ENCODE measurements at regions not wholly inside any gene's neighbourhood (a gene's known extent, or its start where the extent isn't known, plus 50 kb on each side); places are given as distances from the start of the nearest gene placed in this dataset.

DNA sequence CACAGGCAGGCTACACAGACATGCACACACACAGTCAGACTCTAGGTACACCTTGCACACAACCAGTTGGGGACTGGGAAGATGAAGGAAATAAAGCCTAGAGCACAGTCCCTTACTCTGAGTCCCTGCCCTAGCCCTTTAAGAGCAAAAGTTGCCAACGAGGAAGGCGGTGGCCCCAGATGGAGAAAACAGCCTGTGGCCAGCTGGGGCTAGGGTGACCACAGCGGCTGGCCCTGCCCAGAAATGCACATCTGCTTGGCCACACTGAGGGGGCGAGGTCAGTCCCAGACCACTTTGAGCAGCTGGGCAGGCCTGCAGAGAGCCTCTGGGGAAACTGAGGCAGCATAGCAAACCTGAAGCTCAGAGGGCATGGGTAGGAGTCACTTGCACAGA, 52.3 kb downstream of the PTPRS start:
- Histone ChIP-seq H3K4me2 (ENCODE audit: low read length) (no peak overlapping the region), H2AFZ (ENCODE audit: low read depth, low read length) (no peak overlapping the region), H3K9me3 (ENCODE audit: insufficient read depth, low read depth, low read length) (no peaks in the 10 kb centered on the region), H3K79me2 (ENCODE audit: insufficient read depth, low read length) (peaks cover 66% of the 10 kb centered on the region), H3K4me3 (ENCODE audit: insufficient read depth, low read depth, low read length) (no peak overlapping the region), H4K20me1 (ENCODE audit: insufficient read depth, low read length) (peaks cover 88% of the 10 kb centered on the region), H3K27ac (ENCODE audit: low read depth, low read length) (no peak overlapping the region), H3K27me3 (ENCODE audit: insufficient read depth, low read length) (no peaks in the 10 kb centered on the region), H3K4me1 (ENCODE audit: insufficient read depth, low read length) (peaks cover 12% of the 10 kb centered on the region), H3K36me3 (ENCODE audit: insufficient read depth, low read length) (peaks cover 10% of the 10 kb centered on the region), H3K9ac (ENCODE audit: low read length) (no peak overlapping the region)
- no peak overlapping the region for H3K27ac Mint-ChIP-seq (ENCODE audit: unreplicated experiment)
- peaks cover 6% of the 10 kb centered on the region for H3K27me3 Mint-ChIP-seq (ENCODE audit: low read depth, unreplicated experiment)
- peaks cover 5% of the 10 kb centered on the region for H3K4me1 Mint-ChIP-seq (ENCODE audit: low read depth, unreplicated experiment)
- DNase-seq (ENCODE audit: low read depth): no peak
- no peaks in the 10 kb centered on the region for H3K9me3 Mint-ChIP-seq (ENCODE audit: unreplicated experiment)
- H3K36me3 Mint-ChIP-seq (ENCODE audit: low read depth, unreplicated experiment): peaks cover 13% of the 10 kb centered on the region
- TF ChIP-seq EZH2 (IDR thresholded peaks at IDR 0.05; ENCODE audit: insufficient read depth, low read length): no peak
- TF ChIP-seq, protein P1, sequence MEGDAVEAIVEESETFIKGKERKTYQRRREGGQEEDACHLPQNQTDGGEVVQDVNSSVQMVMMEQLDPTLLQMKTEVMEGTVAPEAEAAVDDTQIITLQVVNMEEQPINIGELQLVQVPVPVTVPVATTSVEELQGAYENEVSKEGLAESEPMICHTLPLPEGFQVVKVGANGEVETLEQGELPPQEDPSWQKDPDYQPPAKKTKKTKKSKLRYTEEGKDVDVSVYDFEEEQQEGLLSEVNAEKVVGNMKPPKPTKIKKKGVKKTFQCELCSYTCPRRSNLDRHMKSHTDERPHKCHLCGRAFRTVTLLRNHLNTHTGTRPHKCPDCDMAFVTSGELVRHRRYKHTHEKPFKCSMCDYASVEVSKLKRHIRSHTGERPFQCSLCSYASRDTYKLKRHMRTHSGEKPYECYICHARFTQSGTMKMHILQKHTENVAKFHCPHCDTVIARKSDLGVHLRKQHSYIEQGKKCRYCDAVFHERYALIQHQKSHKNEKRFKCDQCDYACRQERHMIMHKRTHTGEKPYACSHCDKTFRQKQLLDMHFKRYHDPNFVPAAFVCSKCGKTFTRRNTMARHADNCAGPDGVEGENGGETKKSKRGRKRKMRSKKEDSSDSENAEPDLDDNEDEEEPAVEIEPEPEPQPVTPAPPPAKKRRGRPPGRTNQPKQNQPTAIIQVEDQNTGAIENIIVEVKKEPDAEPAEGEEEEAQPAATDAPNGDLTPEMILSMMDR (IDR thresholded peaks at IDR 0.05; ENCODE audit: insufficient read depth, low read depth, low read length): no peak
- no peak for FAIRE-seq
- no peak overlapping the region for H3K4me3 Mint-ChIP-seq (ENCODE audit: unreplicated experiment)

DNA sequence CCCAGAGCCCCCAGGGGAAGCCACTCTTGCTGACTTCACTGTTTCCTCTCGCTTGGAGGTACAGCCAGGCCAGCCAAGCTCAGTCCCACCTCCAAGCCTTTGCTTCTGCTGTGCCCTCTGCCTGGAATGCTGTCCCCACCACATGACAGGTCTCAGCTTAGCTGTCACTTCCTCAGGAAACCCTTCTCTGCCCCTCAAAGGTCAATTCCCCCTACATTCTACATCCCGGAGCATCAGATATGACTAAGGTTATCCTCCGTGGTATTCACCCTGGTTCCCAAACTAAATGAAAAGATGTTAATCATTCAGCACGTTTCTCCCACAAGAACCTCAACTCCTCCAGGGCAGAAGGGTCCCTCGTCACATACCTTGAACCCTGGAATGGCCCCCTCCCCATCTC, 53.5 kb downstream of the PTPRS start:
- H3K9ac ChIP-seq (ENCODE audit: low read length): no peak overlapping the region
- peak overlapping the region; percentile 0 for H3K4me2 ChIP-seq (ENCODE audit: low read length)
- H3K36me3 Mint-ChIP-seq (ENCODE audit: low read depth, unreplicated experiment): peaks cover 15% of the 10 kb centered on the region
- peaks cover 83% of the 10 kb centered on the region for H4K20me1 ChIP-seq (ENCODE audit: insufficient read depth, low read length)
- H3K27me3 ChIP-seq (ENCODE audit: insufficient read depth, low read length): no peaks in the 10 kb centered on the region
- peaks cover 61% of the 10 kb centered on the region for H3K79me2 ChIP-seq (ENCODE audit: insufficient read depth, low read length)
- H3K4me3 Mint-ChIP-seq (ENCODE audit: unreplicated experiment): no peak overlapping the region
- FAIRE-seq: no peak
- no peak overlapping the region for H3K4me3 ChIP-seq (ENCODE audit: insufficient read depth, low read depth, low read length)
- no peaks in the 10 kb centered on the region for H3K9me3 ChIP-seq (ENCODE audit: insufficient read depth, low read depth, low read length)
- DNase-seq (ENCODE audit: low read depth): no peak
- H3K27me3 Mint-ChIP-seq (ENCODE audit: low read depth, unreplicated experiment): peaks cover 6% of the 10 kb centered on the region
- no peak overlapping the region for H3K27ac ChIP-seq (ENCODE audit: low read depth, low read length)
- H3K4me1 Mint-ChIP-seq (ENCODE audit: low read depth, unreplicated experiment): peaks cover 5% of the 10 kb centered on the region
- H3K27ac Mint-ChIP-seq (ENCODE audit: unreplicated experiment): no peak overlapping the region
- no peaks in the 10 kb centered on the region for H3K9me3 Mint-ChIP-seq (ENCODE audit: unreplicated experiment)
- peaks cover 10% of the 10 kb centered on the region for H3K36me3 ChIP-seq (ENCODE audit: insufficient read depth, low read length)
- no peak overlapping the region for H2AFZ ChIP-seq (ENCODE audit: low read depth, low read length)
- H3K4me1 ChIP-seq (ENCODE audit: insufficient read depth, low read length): peaks cover 8% of the 10 kb centered on the region
- TF ChIP-seq, protein P1 (IDR thresholded peaks at IDR 0.05; ENCODE audit: insufficient read depth, low read depth, low read length): no peak
- TF ChIP-seq EZH2 (IDR thresholded peaks at IDR 0.05; ENCODE audit: insufficient read depth, low read length): no peak

DNA sequence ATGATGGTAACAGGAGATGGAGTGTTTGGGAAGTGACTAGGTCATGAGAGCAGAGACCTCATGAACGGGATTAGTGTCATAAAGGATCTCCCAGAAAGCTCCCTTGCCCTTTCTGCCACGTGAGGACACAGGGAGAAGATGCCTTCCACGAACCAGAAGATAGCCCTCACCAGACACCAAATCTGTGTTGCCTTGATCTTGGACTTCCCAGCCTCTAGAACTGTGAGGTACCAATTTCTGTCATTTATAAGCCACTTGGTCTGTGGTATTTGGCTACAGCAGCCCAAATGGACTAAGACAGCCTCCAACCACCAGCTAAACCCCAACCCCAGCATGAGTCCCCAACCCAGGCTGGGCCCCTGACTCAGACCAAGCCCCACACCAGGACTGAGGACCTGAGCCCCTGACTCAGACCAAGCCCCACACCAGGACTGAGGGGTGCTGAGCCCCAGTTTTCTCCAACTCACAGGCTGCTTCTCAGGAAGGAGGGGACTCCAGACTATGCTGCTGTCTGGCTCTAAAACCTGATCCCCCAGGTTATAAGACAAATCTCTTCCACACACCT, 54.1 kb downstream of the PTPRS start:
- no peak overlapping the region for H3K9ac ChIP-seq (ENCODE audit: low read length)
- no peak overlapping the region for H3K4me3 ChIP-seq (ENCODE audit: insufficient read depth, low read depth, low read length)
- peaks cover 6% of the 10 kb centered on the region for H3K4me1 ChIP-seq (ENCODE audit: insufficient read depth, low read length)
- Mint-ChIP-seq H3K4me1 (ENCODE audit: low read depth, unreplicated experiment) (peaks cover 5% of the 10 kb centered on the region), H3K9me3 (ENCODE audit: unreplicated experiment) (no peaks in the 10 kb centered on the region), H3K4me3 (ENCODE audit: unreplicated experiment) (no peak overlapping the region), H3K36me3 (ENCODE audit: low read depth, unreplicated experiment) (peaks cover 15% of the 10 kb centered on the region), H3K27ac (ENCODE audit: unreplicated experiment) (no peak overlapping the region), H3K27me3 (ENCODE audit: low read depth, unreplicated experiment) (peaks cover 3% of the 10 kb centered on the region)
- no peak overlapping the region for H3K27ac ChIP-seq (ENCODE audit: low read depth, low read length)
- TF ChIP-seq, protein P1 (IDR thresholded peaks at IDR 0.05; ENCODE audit: insufficient read depth, low read depth, low read length): no peak
- no peak for TF ChIP-seq EZH2 (IDR thresholded peaks at IDR 0.05; ENCODE audit: insufficient read depth, low read length)
- peaks cover 10% of the 10 kb centered on the region for H3K36me3 ChIP-seq (ENCODE audit: insufficient read depth, low read length)
- DNase-seq (ENCODE audit: low read depth) (no peak), FAIRE-seq (no peak)
- peaks cover 83% of the 10 kb centered on the region for H4K20me1 ChIP-seq (ENCODE audit: insufficient read depth, low read length)
- no peaks in the 10 kb centered on the region for H3K9me3 ChIP-seq (ENCODE audit: insufficient read depth, low read depth, low read length)
- peaks cover 56% of the 10 kb centered on the region for H3K79me2 ChIP-seq (ENCODE audit: insufficient read depth, low read length)
- H3K27me3 ChIP-seq (ENCODE audit: insufficient read depth, low read length): no peaks in the 10 kb centered on the region
- no peak overlapping the region for H2AFZ ChIP-seq (ENCODE audit: low read depth, low read length)
- H3K4me2 ChIP-seq (ENCODE audit: low read length): no peak overlapping the region

All from astrocyte (in vitro differentiated cells and primary cell).